Endodermal cell (in vitro differentiated cells): ENCODE measurements at regions not wholly inside any gene's neighbourhood (a gene's known extent, or its start where the extent isn't known, plus 50 kb on each side); places are given as distances from the start of the nearest gene placed in this dataset.

Experiments used
- DNase-seq: peaks from one replicate; pipeline ENCODE4 v3.0.0-alpha.2; 2017
- H3K27ac ChIP-seq: 2 replicates; pipeline ENCODE4 v1.5.1; 2013; ENCODE audit warnings: mild to moderate bottlenecking, low read depth, low read length, moderate library complexity
- H3K27me3 ChIP-seq: 2 replicates; pipeline ENCODE4 v1.6.1; 2013; ENCODE audit warnings: mild to moderate bottlenecking, low read length, moderate library complexity; ENCODE audit not compliant: insufficient read depth, control insufficient read depth, poor library complexity, severe bottlenecking
- H3K36me3 ChIP-seq: 2 replicates; pipeline ENCODE4 v1.7.0; 2013; ENCODE audit warnings: mild to moderate bottlenecking, low read length, moderate library complexity; ENCODE audit not compliant: control insufficient read depth, insufficient read depth
- H3K4me1 ChIP-seq: one replicate; pipeline ENCODE4 v1.7.0; 2013; ENCODE audit warnings: low read length; ENCODE audit not compliant: control insufficient read depth, insufficient read depth
- H3K4me3 ChIP-seq: 2 replicates; pipeline ENCODE4 v1.5.1; 2013; ENCODE audit warnings: mild to moderate bottlenecking, low read length, moderate library complexity
- H3K9ac ChIP-seq: 2 replicates; pipeline ENCODE4 v1.6.1; 2013; ENCODE audit warnings: mild to moderate bottlenecking, low read length, moderate library complexity; ENCODE audit not compliant: poor library complexity, severe bottlenecking; ENCODE audit errors: extremely low read depth
- H3K9me3 ChIP-seq: 2 replicates; pipeline ENCODE4 v1.6.1; 2013; ENCODE audit warnings: mild to moderate bottlenecking, low read length, moderate library complexity; ENCODE audit not compliant: control insufficient read depth
- H3K27ac Mint-ChIP-seq: 2 replicates; pipeline ENCODE4 v1.8.0; 2020; ENCODE audit warnings: mixed read lengths
- H3K27me3 Mint-ChIP-seq: 2 replicates; pipeline ENCODE4 v1.8.0; 2021; ENCODE audit warnings: mild to moderate bottlenecking, mixed read lengths; ENCODE audit not compliant: insufficient read depth
- H3K36me3 Mint-ChIP-seq: 2 replicates; pipeline ENCODE4 v1.8.0; 2020; ENCODE audit warnings: low read depth, mixed read lengths
- H3K4me1 Mint-ChIP-seq: 2 replicates; pipeline ENCODE4 v1.8.0; 2020; ENCODE audit warnings: mixed read lengths
- H3K4me3 Mint-ChIP-seq: 2 replicates; pipeline ENCODE4 v1.8.0; 2020; ENCODE audit warnings: mild to moderate bottlenecking, moderate library complexity, mixed read lengths
- H3K9me3 Mint-ChIP-seq: 2 replicates; pipeline ENCODE4 v1.8.0; 2020; ENCODE audit warnings: mild to moderate bottlenecking, mixed read lengths
- CTCF ChIP-seq: fragments of 200-600 bp; sonication (generic); conservative IDR thresholded peaks from 2 replicates; pipeline ENCODE4 v1.5.0; 2021; ENCODE audit warnings: antibody characterized with exemption, mild to moderate bottlenecking
- WGBS, 2 experiments: methylation state at CpG; one replicate each; pipeline versions ENCODE4 v1.1.5 to v1.1.7; 2013; ENCODE audit warnings: missing lambda C conversion rate in 2 of 2, mixed read lengths in 1 of 2; ENCODE audit not compliant: insufficient coverage in 1 of 2, insufficient read length in 1 of 2; 5-methylcytosine and 5-hydroxymethylcytosine counted together

GRCh38 chr6:51094271-51094670, 275.6 kb downstream of the TFAP2B start:
- Histone ChIP-seq H3K9me3 (peaks cover 17% of the 10 kb centered on the region), H3K36me3 (no peaks in the 10 kb centered on the region), H3K27ac (no peak overlapping the region), H3K4me1 (no peaks in the 10 kb centered on the region), H3K4me3 (no peak overlapping the region), H3K27me3 (peaks cover 6% of the 10 kb centered on the region), H3K9ac (no peak overlapping the region)
- no peaks in the 10 kb centered on the region for H3K4me1 Mint-ChIP-seq
- H3K36me3 Mint-ChIP-seq, result no peaks in the 10 kb centered on the region
- no peak for TF ChIP-seq CTCF
- H3K27ac Mint-ChIP-seq, result no peak overlapping the region
- WGBS, 2 experiments, result 91% methylated on average over 1 of the region's 1 CpG; no CpG with 5 or more reads in 1 of the 2 experiments
- no peak for DNase-seq
- no peak overlapping the region for H3K4me3 Mint-ChIP-seq
- peaks cover 15% of the 10 kb centered on the region for H3K9me3 Mint-ChIP-seq
- peaks cover 1% of the 10 kb centered on the region for H3K27me3 Mint-ChIP-seq

- H3K9ac ChIP-seq, result no peak overlapping the region
- H3K4me3 ChIP-seq, result no peak overlapping the region
- H3K9me3 ChIP-seq, result no peaks in the 10 kb centered on the region
- H3K27ac ChIP-seq, result no peak overlapping the region
- H3K4me1 ChIP-seq, result no peaks in the 10 kb centered on the region
- no peak for TF ChIP-seq CTCF
- no peaks in the 10 kb centered on the region for H3K36me3 Mint-ChIP-seq
- no peak for DNase-seq
- no peaks in the 10 kb centered on the region for H3K9me3 Mint-ChIP-seq
- H3K4me3 Mint-ChIP-seq, result no peak overlapping the region
- no peaks in the 10 kb centered on the region for H3K4me1 Mint-ChIP-seq
- 76 to 88% methylated on average over 5 of the region's 5 CpGs for WGBS, 2 experiments
- peaks cover 19% of the 10 kb centered on the region for H3K27me3 Mint-ChIP-seq
- H3K27ac Mint-ChIP-seq, result no peak overlapping the region
- H3K36me3 ChIP-seq, result no peaks in the 10 kb centered on the region
- peaks cover 6% of the 10 kb centered on the region for H3K27me3 ChIP-seq
These were observed 279.6 kb downstream of the TFAP2B start for GRCh38 chr6:51098246-51098645.

- H3K4me3 Mint-ChIP-seq, result no peak overlapping the region
- H3K4me1 ChIP-seq, result no peaks in the 10 kb centered on the region
- H3K4me3 ChIP-seq, result no peak overlapping the region
- no peaks in the 10 kb centered on the region for H3K4me1 Mint-ChIP-seq
- no peak overlapping the region for H3K9ac ChIP-seq
- H3K36me3 Mint-ChIP-seq, result no peaks in the 10 kb centered on the region
- no peaks in the 10 kb centered on the region for H3K9me3 Mint-ChIP-seq
- no peaks in the 10 kb centered on the region for H3K9me3 ChIP-seq
- no peaks in the 10 kb centered on the region for H3K36me3 ChIP-seq
- peaks cover 19% of the 10 kb centered on the region for H3K27me3 Mint-ChIP-seq
- H3K27ac ChIP-seq, result no peak overlapping the region
- peaks cover 6% of the 10 kb centered on the region for H3K27me3 ChIP-seq
- no peak for TF ChIP-seq CTCF
- no peak overlapping the region for H3K27ac Mint-ChIP-seq
- DNase-seq, result no peak
These were observed 280.1 kb downstream of the TFAP2B start for GRCh38 chr6:51098791-51099190.
